ENCODE measurements at regions not wholly inside any gene's neighbourhood (a gene's known extent, or its start where the extent isn't known, plus 50 kb on each side); places are given as distances from the start of the nearest gene placed in this dataset.
"Not testable (repeated sequence)": the region's sequence is repeated elsewhere in the genome, so short reads cannot be mapped to it uniquely, and the experiment has no call there.

DNA sequence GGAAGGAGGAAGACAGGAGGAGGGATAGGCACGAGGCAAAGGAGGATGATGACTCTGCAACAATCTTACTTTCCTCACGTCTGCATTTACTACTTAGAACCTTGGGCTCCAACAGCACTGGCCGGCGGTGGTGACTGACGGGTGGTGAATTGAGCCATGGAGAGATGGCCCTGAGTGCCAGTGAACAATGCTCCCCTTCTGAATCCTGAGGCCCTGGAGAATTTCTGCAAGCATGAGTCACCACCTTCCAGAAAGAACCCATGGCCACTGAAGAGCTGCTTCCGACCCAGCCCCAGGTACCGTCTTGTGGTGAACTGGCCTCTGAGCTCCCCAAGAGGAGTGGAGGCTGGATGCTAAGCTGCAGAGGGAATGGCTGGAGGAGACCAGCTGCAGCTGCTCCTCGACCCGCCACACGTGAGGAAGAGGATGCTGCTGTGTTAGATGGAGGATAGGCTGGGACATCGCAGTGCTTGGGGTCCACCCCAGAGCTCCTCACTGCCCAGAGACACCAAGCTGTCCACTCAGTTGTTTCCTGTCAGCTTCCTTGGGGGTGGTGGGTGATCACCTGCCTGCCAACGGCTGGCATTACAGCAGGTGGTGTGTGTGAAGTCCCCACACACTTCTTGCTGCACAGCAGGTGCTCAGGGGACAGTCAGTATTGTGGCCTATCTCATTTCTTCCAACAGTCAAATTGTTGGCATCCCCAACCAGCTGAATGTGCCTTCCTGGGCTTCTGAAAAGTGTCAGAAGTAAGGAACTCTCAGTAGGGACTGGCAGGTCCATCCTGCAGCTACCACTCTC is 186.5 kb upstream of the ID2 start:
- no peak for DNase-seq (ENCODE audit: low read depth)

DNA sequence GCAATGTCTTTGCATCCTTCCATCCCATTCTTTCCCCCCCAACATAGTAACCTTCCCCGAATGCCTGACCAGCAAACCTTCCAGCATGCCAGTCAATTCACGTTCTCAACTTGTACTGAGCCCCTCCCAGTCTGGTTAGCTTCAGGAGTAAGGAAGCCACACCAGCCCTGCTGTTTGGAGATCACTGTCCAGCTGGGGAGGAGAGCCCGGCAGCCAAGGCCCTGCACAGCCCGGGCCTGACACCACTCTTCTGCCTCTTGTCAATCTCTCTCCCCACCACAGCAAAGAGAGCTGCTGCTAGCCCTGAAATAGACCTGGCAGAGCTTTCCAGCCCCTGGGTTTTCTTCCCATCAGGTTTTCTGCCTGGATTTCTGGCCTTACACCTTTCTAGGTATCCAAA is 185.8 kb upstream of the ID2 start:
- DNase-seq (ENCODE audit: low read depth), result no peak

GRCh38 chr2:8496617-8497016 is 185.2 kb upstream of the ID2 start:
- DNase-seq (ENCODE audit: low read depth), result no peak

GRCh38 chr2:8498994-8499393 is 182.9 kb upstream of the ID2 start:
- no peak for DNase-seq (ENCODE audit: low read depth)

DNA sequence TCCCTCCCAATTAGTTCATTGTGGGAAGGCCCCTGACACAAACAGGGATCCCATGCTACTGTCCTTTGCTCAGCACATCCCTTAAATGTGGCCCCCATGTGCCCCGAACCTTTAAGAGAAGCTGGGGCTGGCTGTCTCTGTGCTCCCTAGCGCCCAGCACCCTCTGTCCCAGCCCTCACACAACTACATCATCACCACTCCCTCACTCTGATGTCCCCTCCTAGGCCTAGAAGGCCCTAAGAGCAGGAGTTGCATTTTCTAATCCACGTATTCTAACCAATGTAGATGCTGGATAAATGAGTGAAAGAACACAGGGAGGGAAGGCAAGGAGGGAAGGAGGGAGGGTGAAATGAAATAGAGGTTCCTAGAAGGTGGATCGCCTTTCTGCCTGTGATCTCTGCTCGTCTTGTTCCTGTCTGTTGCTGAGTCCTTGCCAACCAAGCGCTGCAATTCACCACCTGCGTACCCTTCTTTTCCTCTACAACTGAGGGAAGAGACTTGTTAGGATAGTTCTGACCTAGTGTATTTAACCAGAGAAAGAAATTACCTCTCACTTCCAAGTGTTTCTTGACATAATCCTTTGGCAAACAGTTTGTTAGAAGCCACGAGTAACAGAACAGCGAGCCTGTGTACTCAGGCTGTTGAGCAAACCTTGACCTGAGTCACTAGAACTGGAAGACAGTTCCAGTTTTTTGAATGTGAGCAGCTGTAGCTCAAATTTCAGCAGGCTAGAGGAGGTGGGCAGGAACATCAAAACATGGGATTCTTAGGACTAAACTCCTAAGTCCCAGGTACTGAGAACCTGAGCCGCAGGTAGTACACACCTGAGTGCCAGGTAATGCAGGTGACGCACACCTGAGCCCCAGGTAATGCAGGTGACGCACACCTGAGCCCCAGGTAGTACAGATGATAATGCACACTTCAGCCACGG is 181.5 kb upstream of the ID2 start:
- DNase-seq (ENCODE audit: low read depth), result no peak

GRCh38 chr2:8501061-8501720 is 180.7 kb upstream of the ID2 start:
- DNase-seq (ENCODE audit: low read depth), result no peak

DNA sequence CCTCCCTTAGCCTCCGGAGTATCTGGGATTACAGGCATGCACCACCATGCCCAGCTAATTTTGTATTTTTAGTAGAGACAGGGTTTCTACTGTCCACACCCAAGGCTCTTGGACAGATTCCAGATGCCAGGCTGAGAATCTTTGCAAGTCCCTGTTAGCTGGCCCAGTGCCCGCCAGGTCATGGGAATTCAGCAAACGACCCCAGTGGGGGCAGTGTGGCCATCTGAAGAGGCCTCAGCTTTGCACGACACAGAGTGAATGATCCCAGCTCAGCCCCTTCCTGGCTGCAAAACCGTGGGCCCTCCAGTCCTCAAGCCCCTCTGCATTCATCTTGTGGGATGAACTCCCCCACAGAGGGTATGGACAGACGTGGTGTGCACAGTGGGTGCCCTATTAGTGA is 179.5 kb upstream of the ID2 start:
- no peak for DNase-seq (ENCODE audit: low read depth)

- DNase-seq (ENCODE audit: low read depth), result no peak
Measured at GRCh38 chr2:8505311-8505920, 176.4 kb upstream of the ID2 start.

GRCh38 chr2:8506746-8507145 is 175.1 kb upstream of the ID2 start:
- no peak for DNase-seq (ENCODE audit: low read depth)

GRCh38 chr2:8508766-8509165 is 173.1 kb upstream of the ID2 start:
- no peak for DNase-seq (ENCODE audit: low read depth)

GRCh38 chr2:8509621-8510020 is 172.2 kb upstream of the ID2 start:
- DNase-seq (ENCODE audit: low read depth), result no peak

- not testable (repeated sequence) for DNase-seq (ENCODE audit: low read depth)
Measured at GRCh38 chr2:8510055-8510454, 171.8 kb upstream of the ID2 start.

GRCh38 chr2:8510519-8510918 is 171.3 kb upstream of the ID2 start:
- DNase-seq (ENCODE audit: low read depth), result no peak

DNA sequence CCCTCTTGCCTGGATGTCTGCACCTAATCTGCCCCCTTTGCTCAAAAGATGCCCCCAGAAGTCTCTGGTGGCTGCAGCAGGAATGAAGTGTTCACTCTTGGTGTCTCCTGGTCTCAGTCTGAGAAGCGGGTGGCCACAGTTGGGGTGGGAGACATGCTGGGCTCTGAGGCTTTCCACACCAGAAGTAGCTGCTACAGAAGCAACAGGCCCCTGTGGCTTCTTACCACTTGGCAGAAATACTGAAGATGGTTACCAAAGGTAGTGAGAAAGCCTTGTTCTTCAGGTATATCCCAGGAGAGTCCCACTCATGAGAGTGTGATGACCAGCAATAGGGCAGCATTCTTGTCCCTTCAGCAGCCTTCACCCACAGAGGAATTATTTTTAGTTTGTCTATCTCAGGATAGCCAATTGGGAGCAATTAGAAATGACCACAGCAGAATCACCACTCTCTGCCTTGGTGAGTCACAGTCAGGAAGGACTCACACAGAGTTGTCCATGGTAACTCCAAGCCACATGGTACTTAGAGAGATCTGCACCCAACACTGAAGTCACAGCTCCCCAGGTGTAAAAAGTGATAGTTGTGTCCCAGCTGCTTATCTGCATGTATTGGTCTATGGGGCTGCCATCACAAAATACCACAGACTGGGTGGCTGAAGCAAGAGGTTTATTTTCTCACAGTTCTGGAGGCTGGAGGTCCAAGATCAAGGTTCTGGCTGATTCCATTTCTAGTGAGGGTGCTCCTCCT is 169.8 kb upstream of the ID2 start:
- DNase-seq (ENCODE audit: low read depth), result no peak

- no peak for DNase-seq (ENCODE audit: low read depth)
Measured at GRCh38 chr2:8513601-8514273, 168.1 kb upstream of the ID2 start.

- DNase-seq (ENCODE audit: low read depth), result no peak
Measured at GRCh38 chr2:8514274-8514662, 167.6 kb upstream of the ID2 start.

- peak; percentile 15 for DNase-seq (ENCODE audit: low read depth)
Measured at GRCh38 chr2:8514796-8515758, 166.8 kb upstream of the ID2 start.

DNA sequence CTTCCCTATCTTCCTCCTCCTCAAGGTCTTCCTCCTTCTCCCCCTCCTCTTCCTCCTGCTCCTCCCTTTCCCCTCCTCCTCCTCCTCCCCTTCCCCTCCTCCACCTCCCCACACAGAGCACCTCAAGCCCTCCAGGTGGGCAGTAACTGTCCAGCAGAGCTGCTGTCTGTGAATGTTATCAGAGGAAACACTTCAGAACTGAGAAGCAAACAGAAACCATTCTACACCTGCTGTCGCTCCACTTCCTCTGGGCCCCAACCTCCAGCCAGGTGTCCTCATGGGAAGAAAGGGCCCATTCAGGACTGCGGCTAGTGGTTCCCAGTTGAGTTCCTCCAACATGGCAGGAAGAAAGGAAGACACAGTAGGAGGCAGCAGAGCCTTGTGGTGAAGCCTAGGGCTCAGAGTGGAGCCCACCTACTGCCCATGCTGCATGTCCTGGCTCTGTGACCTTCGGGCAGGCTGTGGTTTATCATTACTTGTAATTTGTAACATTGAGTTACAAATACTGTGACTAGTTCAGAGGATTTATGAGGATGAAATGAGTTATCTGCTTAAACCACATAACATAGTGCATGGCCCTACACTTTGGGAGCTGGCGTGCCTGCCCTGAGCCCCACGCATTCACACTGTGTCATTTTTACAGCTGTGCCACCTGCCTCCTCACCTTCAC is 165.9 kb upstream of the ID2 start:
- DNase-seq (ENCODE audit: low read depth), result no peak

DNA sequence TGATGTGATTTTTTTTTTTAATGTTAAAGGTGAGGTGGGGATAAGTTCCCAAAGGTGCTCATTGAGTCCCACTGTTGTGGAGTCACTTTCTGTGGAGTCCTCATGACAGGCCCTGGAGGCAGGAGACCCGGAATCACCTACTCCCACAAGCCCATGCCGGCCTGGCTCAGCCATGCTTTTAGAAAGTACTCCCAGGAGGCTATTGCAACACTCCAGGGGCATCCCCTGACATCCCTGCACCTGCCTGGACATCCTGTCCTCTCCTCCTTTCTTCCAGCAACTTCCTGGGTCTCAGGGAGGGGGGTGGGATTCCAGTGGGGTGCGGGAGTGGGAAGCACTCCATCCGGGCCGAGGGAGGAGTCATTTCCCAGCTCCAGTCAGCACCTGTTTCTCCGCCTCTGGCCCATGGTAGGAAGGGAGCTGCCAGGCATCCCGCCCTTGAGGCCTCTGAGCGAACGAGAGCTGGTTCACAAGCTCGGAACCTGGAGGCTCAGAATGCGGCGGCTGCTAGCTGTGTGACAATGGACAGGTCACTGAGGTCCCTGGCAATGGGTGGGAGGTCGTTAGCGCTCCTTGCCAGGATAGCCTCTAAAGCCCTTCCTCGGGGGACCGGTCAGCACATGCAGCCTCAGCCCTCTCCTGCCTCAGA is 163.9 kb upstream of the ID2 start:
- DNase-seq (ENCODE audit: low read depth), result no peak

Measured in stimulated activated CD8-positive, alpha-beta memory T cell treated with anti-CD3 and anti-CD28 coated beads, Interleukin-7, amount 100 ng/mL, for 24 hours (primary cell).